ENCODE measurements at regions not wholly inside any gene's neighbourhood (a gene's known extent, or its start where the extent isn't known, plus 50 kb on each side); places are given as distances from the start of the nearest gene placed in this dataset.
"Not testable (repeated sequence)": the region's sequence is repeated elsewhere in the genome, so short reads cannot be mapped to it uniquely, and the experiment has no call there.

DNA sequence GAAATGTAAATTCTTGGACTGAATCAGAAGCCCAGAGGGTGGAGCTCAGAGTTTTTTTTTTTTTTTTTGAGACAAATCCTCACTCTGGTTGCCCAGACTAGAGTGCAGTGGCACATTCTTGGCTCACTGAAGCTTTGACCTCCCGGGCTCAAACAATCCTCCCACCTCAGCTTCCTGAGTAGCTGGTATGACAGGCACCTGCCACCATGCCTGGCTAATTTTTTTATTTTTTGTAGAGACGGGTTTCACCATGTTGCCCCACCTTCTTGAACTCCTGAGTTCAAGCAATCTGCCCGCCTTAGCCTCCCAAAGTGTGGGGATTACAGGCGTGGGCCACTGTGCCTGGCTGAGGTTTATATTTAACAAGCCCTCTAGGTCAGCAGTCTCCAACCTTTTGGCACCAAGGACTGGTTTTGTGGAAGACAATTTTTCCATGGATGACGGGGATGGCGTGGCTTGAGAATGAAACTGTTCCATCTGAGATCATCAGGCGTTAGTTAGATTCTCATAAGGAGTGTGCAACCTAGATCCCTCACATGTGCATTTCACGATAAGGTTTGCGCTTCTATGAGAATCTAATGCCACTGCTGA is 76.7 kb downstream of the FHIP1A start:
- TF ChIP-seq, protein P1, sequence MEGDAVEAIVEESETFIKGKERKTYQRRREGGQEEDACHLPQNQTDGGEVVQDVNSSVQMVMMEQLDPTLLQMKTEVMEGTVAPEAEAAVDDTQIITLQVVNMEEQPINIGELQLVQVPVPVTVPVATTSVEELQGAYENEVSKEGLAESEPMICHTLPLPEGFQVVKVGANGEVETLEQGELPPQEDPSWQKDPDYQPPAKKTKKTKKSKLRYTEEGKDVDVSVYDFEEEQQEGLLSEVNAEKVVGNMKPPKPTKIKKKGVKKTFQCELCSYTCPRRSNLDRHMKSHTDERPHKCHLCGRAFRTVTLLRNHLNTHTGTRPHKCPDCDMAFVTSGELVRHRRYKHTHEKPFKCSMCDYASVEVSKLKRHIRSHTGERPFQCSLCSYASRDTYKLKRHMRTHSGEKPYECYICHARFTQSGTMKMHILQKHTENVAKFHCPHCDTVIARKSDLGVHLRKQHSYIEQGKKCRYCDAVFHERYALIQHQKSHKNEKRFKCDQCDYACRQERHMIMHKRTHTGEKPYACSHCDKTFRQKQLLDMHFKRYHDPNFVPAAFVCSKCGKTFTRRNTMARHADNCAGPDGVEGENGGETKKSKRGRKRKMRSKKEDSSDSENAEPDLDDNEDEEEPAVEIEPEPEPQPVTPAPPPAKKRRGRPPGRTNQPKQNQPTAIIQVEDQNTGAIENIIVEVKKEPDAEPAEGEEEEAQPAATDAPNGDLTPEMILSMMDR (IDR thresholded peaks at IDR 0.05; ENCODE audit: control extremely low read depth, extremely low read depth, low read depth, missing control alignments): no peak
- CTCF ChIA-PET: interaction anchor here (3.2 kb wide), 1 partner anchor 12 kb away, joined by 12 read pairs; no protein-coding TSS in a partner anchor
- DNase-seq (ENCODE audit: extremely low spot score): no peak
- POLR2A ChIA-PET: no interaction called here

DNA sequence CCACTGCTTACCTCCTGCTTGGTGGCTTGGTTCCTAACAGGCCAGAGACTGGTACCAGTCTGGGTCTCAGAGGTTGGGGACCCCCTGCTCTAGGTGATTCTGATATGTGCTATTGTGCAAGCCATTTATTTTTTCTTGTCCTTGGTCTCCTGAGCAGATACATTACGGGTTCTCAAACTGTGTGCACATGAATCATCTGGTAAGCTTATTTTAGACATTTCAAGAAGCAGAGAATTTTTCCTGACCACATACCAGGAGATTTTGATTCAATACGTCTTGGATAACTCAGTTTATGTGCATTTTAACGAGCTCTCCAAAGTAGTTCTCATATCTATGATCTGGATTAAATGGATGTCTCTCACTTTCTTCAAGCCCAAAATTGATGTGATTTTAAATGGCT is 77.2 kb downstream of the FHIP1A start:
- TF ChIP-seq, protein P1 (IDR thresholded peaks at IDR 0.05; ENCODE audit: control extremely low read depth, extremely low read depth, low read depth, missing control alignments): no peak
- no peak for DNase-seq (ENCODE audit: extremely low spot score)
- CTCF ChIA-PET: interaction anchor here (3.2 kb wide), 1 partner anchor 12 kb away, joined by 12 read pairs; no protein-coding TSS in a partner anchor

DNA sequence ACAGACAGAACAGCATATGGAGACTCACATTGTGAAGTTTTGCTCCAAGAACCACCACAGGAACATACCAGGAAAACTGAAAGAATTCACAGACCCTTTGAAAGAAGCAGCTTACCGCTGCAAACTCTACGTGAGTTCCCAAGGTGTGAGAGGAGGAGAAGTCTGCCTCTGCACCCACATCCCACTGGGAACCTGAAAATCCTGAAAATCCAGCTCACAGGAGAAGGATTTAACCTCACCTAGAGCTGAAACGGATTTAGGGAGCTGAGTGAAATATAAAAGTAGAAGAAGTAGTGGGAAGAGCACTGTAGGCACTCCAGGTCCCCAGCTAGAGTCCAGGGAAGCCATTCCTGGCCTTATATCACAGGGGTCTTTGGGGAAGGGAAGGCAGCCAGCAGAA is 80.0 kb downstream of the FHIP1A start:
- ChIA-PET POLR2A (interaction anchor here (0.8 kb wide), 1 partner anchor 84 kb away, joined by 3 read pairs; no protein-coding TSS in a partner anchor), CTCF (no interaction called here)
- DNase-seq (ENCODE audit: extremely low spot score): no peak
- TF ChIP-seq, protein P1 (IDR thresholded peaks at IDR 0.05; ENCODE audit: control extremely low read depth, extremely low read depth, low read depth, missing control alignments): no peak

More for the DNA sequence above, 77.2 kb downstream of the FHIP1A start:
- POLR2A ChIA-PET: no interaction called here

DNA sequence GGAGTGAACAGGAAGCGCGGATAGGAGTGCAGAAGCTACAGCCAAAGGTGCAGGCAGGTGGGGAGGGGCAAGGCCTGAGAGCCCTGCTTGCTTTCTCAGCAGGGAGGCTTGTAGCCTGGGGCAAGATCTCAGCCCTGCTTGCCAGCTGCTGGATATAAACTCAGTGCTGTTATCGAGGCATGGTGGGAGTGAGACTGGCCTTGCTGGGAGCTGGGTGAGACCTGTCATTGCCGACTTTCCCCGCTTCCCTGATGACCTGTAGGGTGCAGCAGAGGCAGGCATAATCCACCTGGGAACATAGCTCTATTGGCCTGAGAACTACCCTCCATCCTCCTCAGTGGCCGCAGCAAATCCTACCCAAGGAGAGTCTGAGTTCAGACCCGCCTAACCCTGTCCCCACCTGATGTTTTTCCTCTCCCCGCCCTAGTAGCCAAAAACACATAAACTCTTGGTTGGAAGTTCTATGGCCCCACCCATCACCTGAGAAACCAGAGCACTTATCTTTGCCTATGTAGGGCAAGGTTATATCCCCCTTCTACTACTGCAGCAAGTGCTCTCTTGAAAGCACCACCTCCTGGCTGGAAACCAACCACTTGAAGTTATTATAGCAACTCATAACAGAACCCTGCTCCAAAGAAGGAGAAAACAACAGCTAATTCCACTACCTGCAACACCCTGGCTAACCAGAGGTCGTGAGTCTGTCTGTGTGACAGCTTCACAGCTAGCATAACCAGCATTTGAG is 80.7 kb downstream of the FHIP1A start:
- no peak for DNase-seq (ENCODE audit: extremely low spot score)
- ChIA-PET CTCF (no interaction called here), POLR2A (interaction anchor here (0.8 kb wide), 1 partner anchor 84 kb away, joined by 3 read pairs; no protein-coding TSS in a partner anchor)
- TF ChIP-seq, protein P1 (IDR thresholded peaks at IDR 0.05; ENCODE audit: control extremely low read depth, extremely low read depth, low read depth, missing control alignments): no peak

DNA sequence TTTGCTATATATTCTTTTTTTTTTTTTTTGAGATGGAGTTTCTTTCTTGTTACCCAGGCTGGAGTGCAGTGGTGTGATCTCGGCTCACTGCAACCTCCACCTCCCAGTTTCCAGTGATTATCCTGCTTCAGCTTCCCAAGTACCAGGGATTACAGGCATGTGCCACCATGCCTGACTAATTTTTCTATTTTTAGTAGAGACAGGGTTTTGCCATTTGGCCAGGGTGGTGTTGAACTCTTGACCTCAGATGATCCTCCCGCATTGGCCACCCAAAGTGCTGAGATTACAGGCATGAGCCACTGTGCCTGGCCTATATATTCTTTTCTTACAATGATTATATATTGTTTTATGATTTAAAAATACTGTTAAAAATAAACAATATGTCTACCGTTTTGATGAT is 86.6 kb downstream of the FHIP1A start:
- POLR2A ChIA-PET; DNase-seq (ENCODE audit: extremely low spot score): not testable (repeated sequence)
- CTCF ChIA-PET: interaction anchor here (0.6 kb wide), 1 partner anchor 27 kb away, joined by 3 read pairs; no protein-coding TSS in a partner anchor

DNA sequence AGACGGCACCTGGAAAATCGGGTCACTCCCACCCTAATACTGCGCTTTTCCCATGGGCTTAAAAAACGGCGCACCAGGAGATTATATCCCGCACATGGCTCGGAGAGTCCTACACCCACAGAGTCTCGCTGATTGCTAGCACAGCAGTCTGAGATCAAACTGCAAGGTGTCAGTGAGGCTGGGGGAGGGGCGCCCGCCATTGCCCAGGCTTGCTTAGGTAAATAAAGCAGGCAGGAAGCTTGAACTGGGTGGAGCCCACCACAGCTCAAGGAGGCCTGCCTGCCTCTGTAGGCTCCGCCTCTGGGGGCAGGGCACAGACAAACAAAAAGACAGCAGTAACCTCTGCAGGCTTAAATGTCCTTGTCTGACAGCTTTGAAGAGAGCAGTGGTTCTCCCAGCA is 102.6 kb downstream of the FHIP1A start:
- DNase-seq (ENCODE audit: extremely low spot score); CTCF ChIA-PET; POLR2A ChIA-PET: not testable (repeated sequence)

DNA sequence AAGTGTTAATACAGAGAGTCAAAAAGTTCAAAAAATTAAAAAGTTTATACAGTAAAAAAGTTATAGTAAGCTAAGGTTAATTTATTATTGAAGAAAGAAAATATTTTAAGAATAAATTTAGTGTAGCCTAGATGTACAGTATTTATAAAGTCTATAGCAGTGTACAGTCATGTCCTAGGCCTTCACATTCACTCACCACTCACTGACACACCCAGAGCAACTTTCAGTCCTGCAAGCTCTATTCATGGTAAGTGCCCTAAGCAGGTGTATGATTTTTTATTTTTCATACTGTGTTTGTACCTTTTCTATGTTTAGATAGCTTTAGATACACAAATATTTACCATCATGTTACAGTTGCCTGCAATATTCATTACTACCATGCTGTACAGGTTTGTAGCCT is 108.9 kb downstream of the FHIP1A start:
- DNase-seq (ENCODE audit: extremely low spot score): no peak
- TF ChIP-seq, protein P1 (IDR thresholded peaks at IDR 0.05; ENCODE audit: control extremely low read depth, extremely low read depth, low read depth, missing control alignments): no peak
- ChIA-PET CTCF (interaction anchor here (0.6 kb wide), 1 partner anchor 16 kb away, joined by 3 read pairs; no protein-coding TSS in a partner anchor), POLR2A (no interaction called here)
